SK-N-SH (cell line): ENCODE measurements at regions not wholly inside any gene's neighbourhood (a gene's known extent, or its start where the extent isn't known, plus 50 kb on each side); places are given as distances from the start of the nearest gene placed in this dataset.

ENCODE experiments used
- CTCF ChIA-PET: fragments of 300-600, 350-600 bp; formaldehyde crosslinking; extraction: SDS; loops from one replicate; lab custom pipeline; 2021; lab: Yijun Ruan, JAX
- POLR2A ChIA-PET: fragments of 350-600 bp; sonication (Branson Sonifier 250); formaldehyde crosslinking; extraction: SDS; loops from one replicate; lab custom pipeline; 2020; ENCODE audit warnings: antibody characterized with exemption, inconsistent platforms; lab: Yijun Ruan, JAX
- DNase-seq: peaks from one replicate; pipeline ENCODE4 v3.0.0; 2012
- H2AFZ ChIP-seq: fragments of 200-600 bp; sonication (generic); 2 replicates; pipeline ENCODE4 v1.8.1; 2016; ENCODE audit warnings: antibody characterized with exemption, mild to moderate bottlenecking, low read depth
- H3F3A ChIP-seq: fragments of 200-600 bp; sonication (generic); replicated peaks from 2 replicates; pipeline ENCODE3; 2016; ENCODE audit warnings: antibody characterized with exemption, mild to moderate bottlenecking; ENCODE audit not compliant: insufficient read depth
- H3K27ac ChIP-seq, 2 experiments: fragments of 200-500 bp in 1 of 2; fragments of 200-600 bp in 1 of 2; sonication (Bioruptor generic) in 1 of 2; sonication (generic), shearing (Covaris generic) in 1 of 2; 2 replicates each; pipeline versions ENCODE4 v1.5.1 to v1.6.1; 2014 to 2016; ENCODE audit warnings: low read depth in 2 of 2, inconsistent platforms in 1 of 2, low read length in 1 of 2, mild to moderate bottlenecking in 1 of 2, mixed read lengths in 1 of 2
- H3K27me3 ChIP-seq: fragments of 200-600 bp; sonication (generic), shearing (Covaris generic); 2 replicates; pipeline ENCODE4 v1.6.1; 2016; ENCODE audit warnings: mixed run types; ENCODE audit not compliant: insufficient read depth
- H3K36me3 ChIP-seq, 2 experiments: fragments of 200-500 bp in 1 of 2; fragments of 200-600 bp in 1 of 2; sonication (Bioruptor generic) in 1 of 2; sonication (generic) in 1 of 2; replicated peaks in 1 of 2; 2 replicates each; pipeline versions ENCODE3 to v1.5.1; 2014 to 2016; ENCODE audit warnings: low read length in 1 of 2, mild to moderate bottlenecking in 1 of 2; ENCODE audit not compliant: insufficient read depth in 2 of 2, control insufficient read depth in 1 of 2
- H3K4me1 ChIP-seq, 2 experiments: fragments of 200-500 bp in 1 of 2; fragments of 200-600 bp in 1 of 2; sonication (Bioruptor generic) in 1 of 2; sonication (generic), shearing (Covaris generic) in 1 of 2; 2 replicates each; pipeline versions ENCODE4 v1.5.1 to v1.6.1; 2014 to 2016; ENCODE audit warnings: low read depth in 1 of 2, low read length in 1 of 2, mixed run types in 1 of 2; ENCODE audit not compliant: insufficient read depth in 2 of 2, control insufficient read depth in 1 of 2
- H3K4me2 ChIP-seq: fragments of 200-600 bp; sonication (generic), shearing (Covaris generic); 2 replicates; pipeline ENCODE4 v1.6.1; 2017; ENCODE audit warnings: mixed run types
- H3K4me3 ChIP-seq, 2 experiments: fragments of 200-500 bp in 1 of 2; fragments of 200-600 bp in 1 of 2; sonication (Bioruptor generic) in 1 of 2; sonication (generic), shearing (Covaris generic) in 1 of 2; 2 replicates each; pipeline versions ENCODE4 v1.5.1 to v1.8.1; 2014 to 2016; ENCODE audit warnings: low read depth in 2 of 2, inconsistent platforms in 1 of 2, low read length in 1 of 2, mild to moderate bottlenecking in 1 of 2, mixed read lengths in 1 of 2, moderate library complexity in 1 of 2
- H3K79me2 ChIP-seq: fragments of 200-600 bp; sonication (generic); 2 replicates; pipeline ENCODE4 v1.8.1; 2017; ENCODE audit warnings: mild to moderate bottlenecking; ENCODE audit not compliant: insufficient read depth
- H3K9ac ChIP-seq: fragments of 200-600 bp; sonication (generic); 2 replicates; pipeline ENCODE4 v1.6.1; 2017; ENCODE audit warnings: mixed run types
- H3K9me2 ChIP-seq: fragments of 200-600 bp; sonication (generic); 2 replicates; pipeline ENCODE4 v1.6.1; 2017; ENCODE audit warnings: mixed run types
- H3K9me3 ChIP-seq: fragments of 200-600 bp; sonication (generic); 2 replicates; pipeline ENCODE4 v1.6.1; 2017; ENCODE audit warnings: mixed run types, mild to moderate bottlenecking, moderate library complexity
- H4K20me1 ChIP-seq: fragments of 200-600 bp; sonication (generic); 2 replicates; pipeline ENCODE4 v1.6.1; 2017; ENCODE audit warnings: mild to moderate bottlenecking, mixed run types; ENCODE audit not compliant: insufficient read depth
- CHD2 ChIP-seq: fragments of 150-350 bp; IDR thresholded peaks from 2 replicates; pipeline ENCODE4 v1.6.1; 2018; ENCODE audit warnings: low read length; ENCODE audit not compliant: partially characterized antibody
- GABPA ChIP-seq: IDR thresholded peaks from 2 replicates; pipeline ENCODE4 v1.4.0; 2012; ENCODE audit warnings: low read depth, mild to moderate bottlenecking
- JUND ChIP-seq: IDR thresholded peaks from 2 replicates; pipeline ENCODE4 v1.4.0; 2012
- NFIC ChIP-seq: IDR thresholded peaks from 2 replicates; pipeline ENCODE4 v1.4.0; 2012; ENCODE audit warnings: borderline replicate concordance
- RFX5 ChIP-seq: IDR thresholded peaks from 2 replicates; pipeline ENCODE4 v1.6.1; 2012; ENCODE audit warnings: mild to moderate bottlenecking, improper control_type of control experiment, low read length
- SIN3A ChIP-seq: IDR thresholded peaks from 2 replicates; pipeline ENCODE4 v1.6.1; 2012; ENCODE audit warnings: low read depth, mild to moderate bottlenecking, low read length, moderate library complexity, borderline replicate concordance
- SMC3 ChIP-seq: IDR thresholded peaks from 2 replicates; pipeline ENCODE4 v1.6.1; 2012; ENCODE audit warnings: low read depth, low read length, improper control_type of control experiment
- WGBS: methylation state at CpG from one replicate; pipeline ENCODE4 v1.1.6; 2017; ENCODE audit warnings: low lambda C conversion rate; 5-methylcytosine and 5-hydroxymethylcytosine counted together
- TF ChIP-seq, protein P1 (sequence below): fragments of 200-600 bp; sonication (generic); IDR thresholded peaks from 2 replicates; pipeline ENCODE4 v1.6.1; 2017; ENCODE audit warnings: antibody characterized with exemption, mild to moderate bottlenecking, moderate library complexity
- TF ChIP-seq, protein P2 (sequence below): IDR thresholded peaks from 2 replicates; pipeline ENCODE4 v1.4.0; 2012; ENCODE audit warnings: low read depth, borderline replicate concordance
- TF ChIP-seq, protein P3 (sequence below): fragments of 150-350 bp; IDR thresholded peaks from 2 replicates; pipeline ENCODE4 v1.6.1; 2016; ENCODE audit warnings: mild to moderate bottlenecking, low read depth, low read length
- TF ChIP-seq, protein P4 (sequence below): IDR thresholded peaks from 2 replicates; pipeline ENCODE4 v1.6.1; 2012; ENCODE audit warnings: mild to moderate bottlenecking, low read depth, low read length, moderate library complexity

DNA sequence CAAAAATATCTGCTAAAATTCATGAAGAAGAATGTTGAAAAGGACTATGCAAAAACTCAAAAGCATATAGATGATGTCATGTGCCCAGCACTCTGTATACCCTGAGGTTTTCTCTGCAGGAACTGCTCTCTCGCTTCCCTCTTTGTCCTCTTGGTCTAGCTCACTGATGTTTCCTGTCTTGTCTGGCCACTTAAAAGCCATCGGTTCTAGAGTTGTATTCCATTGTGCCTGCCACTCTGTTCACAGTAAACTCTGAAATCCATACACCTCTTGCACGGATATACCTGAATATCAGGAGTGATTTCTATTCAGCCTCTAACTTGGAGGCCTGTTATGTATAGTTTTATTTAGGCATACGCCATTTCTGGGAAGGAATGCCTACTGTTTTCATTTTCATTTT is 101.0 kb upstream of the CNTNAP4 start:
- ChIA-PET POLR2A (no interaction called here), CTCF (no interaction called here)
- H3K79me2 ChIP-seq, result no peaks in the 10 kb centered on the region
- 0 out of 2 replicates have a peak, but pooled peaks cover 9% of the 10 kb centered on the region for H3K9me3 ChIP-seq
- H3K27ac ChIP-seq, result no peak overlapping the region
- no peaks in the 10 kb centered on the region for H3K27me3 ChIP-seq
- WGBS, result 16% methylated on average over 4 of the region's 4 CpGs
- TF ChIP-seq GABPA, result no peak
- H3K4me1 ChIP-seq, result no peaks in the 10 kb centered on the region
- no peaks in the 10 kb centered on the region for H4K20me1 ChIP-seq
- no peaks in the 10 kb centered on the region for H3K9me2 ChIP-seq
- no peak for DNase-seq
- H3F3A ChIP-seq, result no peaks in the 10 kb centered on the region
- no peak overlapping the region for H3K4me2 ChIP-seq
- no peaks in the 10 kb centered on the region for H3K36me3 ChIP-seq
- no peak overlapping the region for H2AFZ ChIP-seq
- no peak overlapping the region for H3K4me3 ChIP-seq
- H3K9ac ChIP-seq, result no peak overlapping the region

DNA sequence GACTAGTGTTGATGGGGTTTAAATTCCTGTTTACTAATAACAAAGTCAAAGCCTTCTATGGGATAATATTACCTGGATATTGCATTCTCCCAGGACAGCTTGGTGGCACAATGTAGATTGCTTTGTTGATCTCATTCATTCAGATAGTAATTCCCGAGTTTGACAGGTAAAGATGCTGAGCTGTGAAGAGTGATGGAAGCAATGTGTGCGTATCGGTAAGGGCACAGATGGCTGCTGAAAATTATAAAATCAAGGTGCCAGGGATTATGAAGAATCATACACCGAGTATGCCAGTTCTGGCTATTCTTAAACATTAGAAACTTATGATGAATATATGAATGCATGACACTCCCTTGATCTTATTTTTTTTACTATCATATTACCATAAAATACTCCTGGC is 100.6 kb upstream of the CNTNAP4 start:
- Histone ChIP-seq H3K27ac (no peak overlapping the region), H3K27me3 (no peaks in the 10 kb centered on the region), H3K4me2 (no peak overlapping the region), H4K20me1 (no peaks in the 10 kb centered on the region), H3K79me2 (no peaks in the 10 kb centered on the region), H3K4me1 (no peaks in the 10 kb centered on the region), H3K9ac (no peak overlapping the region), H2AFZ (no peak overlapping the region), H3K4me3 (no peak overlapping the region), H3F3A (no peaks in the 10 kb centered on the region), H3K9me2 (no peaks in the 10 kb centered on the region), H3K9me3 (0 out of 2 replicates have a peak, but pooled peaks cover 9% of the 10 kb centered on the region), H3K36me3 (no peaks in the 10 kb centered on the region)
- ChIA-PET CTCF (no interaction called here), POLR2A (no interaction called here)
- no peak for DNase-seq
- 38% methylated on average over 4 of the region's 4 CpGs for WGBS
- TF ChIP-seq, protein P1, sequence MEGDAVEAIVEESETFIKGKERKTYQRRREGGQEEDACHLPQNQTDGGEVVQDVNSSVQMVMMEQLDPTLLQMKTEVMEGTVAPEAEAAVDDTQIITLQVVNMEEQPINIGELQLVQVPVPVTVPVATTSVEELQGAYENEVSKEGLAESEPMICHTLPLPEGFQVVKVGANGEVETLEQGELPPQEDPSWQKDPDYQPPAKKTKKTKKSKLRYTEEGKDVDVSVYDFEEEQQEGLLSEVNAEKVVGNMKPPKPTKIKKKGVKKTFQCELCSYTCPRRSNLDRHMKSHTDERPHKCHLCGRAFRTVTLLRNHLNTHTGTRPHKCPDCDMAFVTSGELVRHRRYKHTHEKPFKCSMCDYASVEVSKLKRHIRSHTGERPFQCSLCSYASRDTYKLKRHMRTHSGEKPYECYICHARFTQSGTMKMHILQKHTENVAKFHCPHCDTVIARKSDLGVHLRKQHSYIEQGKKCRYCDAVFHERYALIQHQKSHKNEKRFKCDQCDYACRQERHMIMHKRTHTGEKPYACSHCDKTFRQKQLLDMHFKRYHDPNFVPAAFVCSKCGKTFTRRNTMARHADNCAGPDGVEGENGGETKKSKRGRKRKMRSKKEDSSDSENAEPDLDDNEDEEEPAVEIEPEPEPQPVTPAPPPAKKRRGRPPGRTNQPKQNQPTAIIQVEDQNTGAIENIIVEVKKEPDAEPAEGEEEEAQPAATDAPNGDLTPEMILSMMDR, result no peak
- TF ChIP-seq RFX5 (no peak), CHD2 (no peak)

DNA sequence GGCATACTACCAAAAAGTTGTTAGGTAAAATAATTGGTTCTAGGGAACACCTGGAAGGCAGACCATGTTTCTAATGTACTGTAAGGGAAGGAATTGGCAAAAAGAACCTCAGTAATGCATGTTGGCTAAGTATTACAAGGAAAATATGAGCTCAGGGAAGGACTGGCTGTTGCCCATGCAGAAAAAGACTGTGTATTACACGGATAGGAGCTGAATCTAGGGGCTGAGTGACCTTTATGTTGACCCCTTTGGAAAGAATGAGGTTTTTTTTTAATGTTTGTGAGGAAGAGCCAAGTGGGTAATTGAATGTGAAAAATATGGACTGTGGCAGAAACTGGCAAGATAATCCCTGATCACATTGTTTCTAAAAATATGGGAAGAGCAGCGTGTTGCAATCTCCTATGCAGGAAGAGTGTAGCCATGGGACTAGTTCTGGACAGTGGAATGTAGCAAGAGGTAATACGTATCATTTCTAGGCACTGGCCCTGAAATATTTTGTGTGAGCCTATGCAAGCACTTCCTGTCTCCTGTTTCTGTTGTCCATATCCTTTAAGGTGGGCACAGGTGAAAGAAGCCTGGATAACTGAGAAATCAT is 95.1 kb upstream of the CNTNAP4 start:
- Histone ChIP-seq H3K79me2 (no peaks in the 10 kb centered on the region), H3K9me2 (no peaks in the 10 kb centered on the region), H2AFZ (no peak overlapping the region), H3K4me2 (no peak overlapping the region), H4K20me1 (no peaks in the 10 kb centered on the region), H3F3A (no peaks in the 10 kb centered on the region), H3K9ac (no peak overlapping the region), H3K27me3 (no peaks in the 10 kb centered on the region), H3K9me3 (0 out of 2 replicates have a peak, but pooled peaks cover 4% of the 10 kb centered on the region), H3K27ac (no peak overlapping the region), H3K4me1 (no peaks in the 10 kb centered on the region), H3K4me3 (no peak overlapping the region), H3K36me3 (no peaks in the 10 kb centered on the region)
- CTCF ChIA-PET, result no interaction called here
- POLR2A ChIA-PET, result no interaction called here
- WGBS, result 9% methylated on average over 3 of the region's 3 CpGs
- DNase-seq, result no peak
- TF ChIP-seq NFIC (no peak), JUND (no peak), SIN3A (no peak), SMC3 (no peak)
- TF ChIP-seq, protein P1, result no peak
- TF ChIP-seq, protein P2, sequence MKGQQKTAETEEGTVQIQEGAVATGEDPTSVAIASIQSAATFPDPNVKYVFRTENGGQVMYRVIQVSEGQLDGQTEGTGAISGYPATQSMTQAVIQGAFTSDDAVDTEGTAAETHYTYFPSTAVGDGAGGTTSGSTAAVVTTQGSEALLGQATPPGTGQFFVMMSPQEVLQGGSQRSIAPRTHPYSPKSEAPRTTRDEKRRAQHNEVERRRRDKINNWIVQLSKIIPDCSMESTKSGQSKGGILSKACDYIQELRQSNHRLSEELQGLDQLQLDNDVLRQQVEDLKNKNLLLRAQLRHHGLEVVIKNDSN, result no peak
- TF ChIP-seq, protein P3, sequence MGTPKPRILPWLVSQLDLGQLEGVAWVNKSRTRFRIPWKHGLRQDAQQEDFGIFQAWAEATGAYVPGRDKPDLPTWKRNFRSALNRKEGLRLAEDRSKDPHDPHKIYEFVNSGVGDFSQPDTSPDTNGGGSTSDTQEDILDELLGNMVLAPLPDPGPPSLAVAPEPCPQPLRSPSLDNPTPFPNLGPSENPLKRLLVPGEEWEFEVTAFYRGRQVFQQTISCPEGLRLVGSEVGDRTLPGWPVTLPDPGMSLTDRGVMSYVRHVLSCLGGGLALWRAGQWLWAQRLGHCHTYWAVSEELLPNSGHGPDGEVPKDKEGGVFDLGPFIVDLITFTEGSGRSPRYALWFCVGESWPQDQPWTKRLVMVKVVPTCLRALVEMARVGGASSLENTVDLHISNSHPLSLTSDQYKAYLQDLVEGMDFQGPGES, result no peak
- TF ChIP-seq, protein P4, sequence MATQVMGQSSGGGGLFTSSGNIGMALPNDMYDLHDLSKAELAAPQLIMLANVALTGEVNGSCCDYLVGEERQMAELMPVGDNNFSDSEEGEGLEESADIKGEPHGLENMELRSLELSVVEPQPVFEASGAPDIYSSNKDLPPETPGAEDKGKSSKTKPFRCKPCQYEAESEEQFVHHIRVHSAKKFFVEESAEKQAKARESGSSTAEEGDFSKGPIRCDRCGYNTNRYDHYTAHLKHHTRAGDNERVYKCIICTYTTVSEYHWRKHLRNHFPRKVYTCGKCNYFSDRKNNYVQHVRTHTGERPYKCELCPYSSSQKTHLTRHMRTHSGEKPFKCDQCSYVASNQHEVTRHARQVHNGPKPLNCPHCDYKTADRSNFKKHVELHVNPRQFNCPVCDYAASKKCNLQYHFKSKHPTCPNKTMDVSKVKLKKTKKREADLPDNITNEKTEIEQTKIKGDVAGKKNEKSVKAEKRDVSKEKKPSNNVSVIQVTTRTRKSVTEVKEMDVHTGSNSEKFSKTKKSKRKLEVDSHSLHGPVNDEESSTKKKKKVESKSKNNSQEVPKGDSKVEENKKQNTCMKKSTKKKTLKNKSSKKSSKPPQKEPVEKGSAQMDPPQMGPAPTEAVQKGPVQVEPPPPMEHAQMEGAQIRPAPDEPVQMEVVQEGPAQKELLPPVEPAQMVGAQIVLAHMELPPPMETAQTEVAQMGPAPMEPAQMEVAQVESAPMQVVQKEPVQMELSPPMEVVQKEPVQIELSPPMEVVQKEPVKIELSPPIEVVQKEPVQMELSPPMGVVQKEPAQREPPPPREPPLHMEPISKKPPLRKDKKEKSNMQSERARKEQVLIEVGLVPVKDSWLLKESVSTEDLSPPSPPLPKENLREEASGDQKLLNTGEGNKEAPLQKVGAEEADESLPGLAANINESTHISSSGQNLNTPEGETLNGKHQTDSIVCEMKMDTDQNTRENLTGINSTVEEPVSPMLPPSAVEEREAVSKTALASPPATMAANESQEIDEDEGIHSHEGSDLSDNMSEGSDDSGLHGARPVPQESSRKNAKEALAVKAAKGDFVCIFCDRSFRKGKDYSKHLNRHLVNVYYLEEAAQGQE, result no peak
